ENCODE measurements at regions not wholly inside any gene's neighbourhood (a gene's known extent, or its start where the extent isn't known, plus 50 kb on each side); places are given as distances from the start of the nearest gene placed in this dataset.

- no peak for TF ChIP-seq CTCF (IDR thresholded peaks at IDR 0.05; ENCODE audit: borderline replicate concordance, extremely low read depth, insufficient read depth)
- H3K4me3 ChIP-seq (ENCODE audit: low read length in 3 of 3): no peak overlapping the region
- no peak overlapping the region for H3K27ac ChIP-seq (ENCODE audit: low read depth in 2 of 2, low read length in 2 of 2)
- intact Hi-C loops (cut with DNase I): no loop called here
- H3K9ac ChIP-seq (ENCODE audit: low read length in 3 of 3): no peak overlapping the region
- H3K4me1 ChIP-seq (ENCODE audit: control insufficient read depth in 2 of 3, insufficient read depth in 2 of 3, low read depth in 1 of 3, low read length in 3 of 3): no peaks in the 10 kb centered on the region
- FAIRE-seq (no peak), DNase-seq (no peak)
- H3K36me3 ChIP-seq (ENCODE audit: control insufficient read depth in 2 of 3, insufficient read depth in 3 of 3, low read length in 3 of 3): no peaks in the 10 kb centered on the region
- no peaks in the 10 kb centered on the region for H3K27me3 ChIP-seq (ENCODE audit: control insufficient read depth, insufficient read depth, low read length)
- H3K9me3 ChIP-seq (ENCODE audit: control insufficient read depth in 2 of 3, insufficient read depth in 1 of 3, low read length in 3 of 3): no peaks in the 10 kb centered on the region
Observed at GRCh38 chr3:139201446-139202225, 142.2 kb upstream of the MRPS22 start.

GRCh38 chr3:139202226-139202958, 141.4 kb upstream of the MRPS22 start:
- no peak overlapping the region for H3K9ac ChIP-seq (ENCODE audit: low read length in 3 of 3)
- no peak overlapping the region for H3K4me3 ChIP-seq (ENCODE audit: low read length in 3 of 3)
- DNase-seq: peak in 4 of 5 donors; percentile 66 to 78 (median 70)
- no peaks in the 10 kb centered on the region for H3K36me3 ChIP-seq (ENCODE audit: control insufficient read depth in 2 of 3, insufficient read depth in 3 of 3, low read length in 3 of 3)
- TF ChIP-seq CTCF (IDR thresholded peaks at IDR 0.05; ENCODE audit: borderline replicate concordance, extremely low read depth, insufficient read depth): peak; percentile 7
- H3K4me1 ChIP-seq (ENCODE audit: control insufficient read depth in 2 of 3, insufficient read depth in 2 of 3, low read depth in 1 of 3, low read length in 3 of 3): no peaks in the 10 kb centered on the region
- no peak overlapping the region for H3K27ac ChIP-seq (ENCODE audit: low read depth in 2 of 2, low read length in 2 of 2)
- H3K27me3 ChIP-seq (ENCODE audit: control insufficient read depth, insufficient read depth, low read length): no peaks in the 10 kb centered on the region
- intact Hi-C loops (cut with DNase I): no loop called here
- H3K9me3 ChIP-seq (ENCODE audit: control insufficient read depth in 2 of 3, insufficient read depth in 1 of 3, low read length in 3 of 3): no peaks in the 10 kb centered on the region
- no peak for FAIRE-seq

GRCh38 chr3:139202959-139203349, 140.9 kb upstream of the MRPS22 start:
- Histone ChIP-seq H3K27ac (ENCODE audit: low read depth in 2 of 2, low read length in 2 of 2) (no peak overlapping the region), H3K9ac (ENCODE audit: low read length in 3 of 3) (no peak overlapping the region), H3K4me1 (ENCODE audit: control insufficient read depth in 2 of 3, insufficient read depth in 2 of 3, low read depth in 1 of 3, low read length in 3 of 3) (no peaks in the 10 kb centered on the region), H3K27me3 (ENCODE audit: control insufficient read depth, insufficient read depth, low read length) (no peaks in the 10 kb centered on the region), H3K9me3 (ENCODE audit: control insufficient read depth in 2 of 3, insufficient read depth in 1 of 3, low read length in 3 of 3) (no peaks in the 10 kb centered on the region), H3K36me3 (ENCODE audit: control insufficient read depth in 2 of 3, insufficient read depth in 3 of 3, low read length in 3 of 3) (no peaks in the 10 kb centered on the region), H3K4me3 (ENCODE audit: low read length in 3 of 3) (no peak overlapping the region)
- no peak for DNase-seq
- intact Hi-C loops (cut with DNase I): no loop called here
- FAIRE-seq: no peak
- no peak for TF ChIP-seq CTCF (IDR thresholded peaks at IDR 0.05; ENCODE audit: borderline replicate concordance, extremely low read depth, insufficient read depth)

Data from kidney (tissue), 13 donors.